GM21723 (cell line): ENCODE measurements at regions not wholly inside any gene's neighbourhood (a gene's known extent, or its start where the extent isn't known, plus 50 kb on each side); places are given as distances from the start of the nearest gene placed in this dataset.
"Not testable (repeated sequence)": the region's sequence is repeated elsewhere in the genome, so short reads cannot be mapped to it uniquely, and the experiment has no call there.

Source experiments
- ATAC-seq: cut with Tn5 transposase; IDR thresholded peaks from one replicate; pipeline ENCODE4 v1.9.1; 2021; ENCODE audit warnings: mild to moderate bottlenecking, moderate library complexity; ENCODE audit not compliant: unreplicated experiment

DNA sequence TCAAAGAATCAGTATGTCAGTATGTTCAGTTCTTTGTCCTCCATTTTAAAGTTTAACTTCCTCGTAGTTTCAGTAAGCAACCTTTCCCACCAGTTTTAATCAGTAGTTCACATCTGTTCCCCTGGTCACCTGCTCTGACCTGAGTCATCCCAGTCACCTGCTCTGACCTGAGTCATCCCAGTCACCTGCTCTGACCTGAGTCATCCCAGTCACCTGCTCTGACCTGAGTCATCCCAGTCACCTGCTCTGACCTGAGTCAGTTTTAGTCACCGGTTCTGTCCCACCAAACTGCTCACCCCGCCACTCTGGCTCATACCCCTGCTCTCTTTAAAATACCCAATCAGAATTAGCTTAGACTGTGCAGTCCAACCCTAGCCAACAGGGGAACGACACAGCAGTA, 180.1 kb upstream of the CNTN6 start:
- ATAC-seq, result not testable (repeated sequence)

GRCh38 chr3:923161-923910, 169.5 kb upstream of the CNTN6 start:
- no peak for ATAC-seq

DNA sequence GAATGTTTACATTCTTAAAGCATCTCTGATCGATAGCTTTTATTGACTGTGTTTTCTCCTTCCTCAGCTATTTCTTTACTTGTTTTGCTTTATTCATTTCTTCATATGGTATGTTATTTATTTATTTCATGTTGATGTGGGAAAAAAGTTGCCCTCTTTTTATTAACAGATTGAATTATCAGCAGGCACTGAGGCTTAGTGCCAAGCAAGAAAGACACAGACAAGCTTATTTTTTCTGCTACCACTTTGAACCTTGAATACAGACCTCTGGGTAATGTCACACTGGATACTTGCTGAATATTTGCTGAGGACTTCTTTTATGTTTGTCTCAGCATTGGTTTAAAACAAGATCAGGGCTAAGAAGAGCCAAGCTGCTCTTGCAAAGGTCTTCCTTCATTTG, 162.0 kb upstream of the CNTN6 start:
- ATAC-seq, result no peak

- no peak for ATAC-seq
These were observed 159.5 kb upstream of the CNTN6 start for GRCh38 chr3:933326-933725.

- ATAC-seq, result no peak
These were observed 148.0 kb upstream of the CNTN6 start for GRCh38 chr3:944786-945185.

DNA sequence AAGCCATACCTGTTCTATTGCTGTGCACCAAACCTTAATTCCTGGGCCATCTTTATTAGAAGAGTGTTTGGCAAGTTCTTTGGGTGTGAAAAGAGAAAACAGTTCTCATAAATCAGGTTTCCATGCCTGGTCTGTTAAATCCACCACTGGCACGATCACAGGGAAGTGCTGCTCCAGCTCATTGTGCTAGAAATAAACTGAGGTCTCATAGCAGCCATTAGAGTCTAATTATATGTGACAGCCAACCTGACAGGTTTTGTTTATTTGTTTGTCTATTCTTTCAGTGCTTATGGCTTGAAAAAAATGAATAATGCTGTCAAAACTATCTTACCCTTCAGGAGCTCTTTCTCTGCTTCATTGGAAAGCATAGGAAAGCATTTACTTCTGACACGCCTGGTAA, 147.1 kb upstream of the CNTN6 start:
- no peak for ATAC-seq

GRCh38 chr3:952906-953305, 139.9 kb upstream of the CNTN6 start:
- ATAC-seq, result no peak

DNA sequence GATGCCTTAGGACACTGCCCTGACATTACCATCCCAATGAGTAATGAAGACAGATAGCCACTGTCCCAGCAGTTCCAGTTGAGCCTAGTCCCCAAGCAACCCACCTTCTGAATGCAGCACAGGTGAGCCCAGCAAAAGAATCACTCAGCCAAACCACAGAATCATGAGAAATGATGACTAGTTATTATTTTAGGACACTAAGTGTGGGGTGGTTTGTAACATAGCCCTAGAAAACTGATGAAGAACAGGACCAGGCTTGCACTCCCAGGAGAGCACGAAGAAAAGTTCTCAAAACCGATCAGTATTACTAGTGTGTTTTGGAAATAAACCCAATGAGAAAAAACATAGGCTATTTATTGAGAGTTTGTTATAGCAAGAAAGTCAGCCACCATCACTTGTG, 129.6 kb upstream of the CNTN6 start:
- no peak for ATAC-seq

GRCh38 chr3:963755-964154, 129.1 kb upstream of the CNTN6 start:
- no peak for ATAC-seq

DNA sequence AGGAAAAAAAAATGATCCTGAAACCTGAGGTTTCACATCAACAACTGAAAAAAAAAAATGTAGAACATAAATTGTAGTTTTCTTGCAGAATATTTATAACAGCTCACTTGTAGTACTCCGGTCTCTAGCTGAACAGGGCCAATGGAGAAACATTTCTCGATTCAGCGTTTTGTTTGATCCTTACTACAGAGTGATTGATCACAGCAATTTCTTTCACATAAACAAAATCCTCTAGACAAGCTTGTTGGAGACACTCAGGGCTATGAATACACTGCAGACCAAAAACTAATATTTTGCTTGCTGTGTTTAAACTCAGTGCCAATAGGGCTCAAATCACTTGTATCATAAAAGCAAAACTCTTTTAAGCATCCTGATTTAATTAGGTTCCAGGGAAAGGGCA, 127.0 kb upstream of the CNTN6 start:
- ATAC-seq, result no peak

- no peak for ATAC-seq
These were observed 126.5 kb upstream of the CNTN6 start for GRCh38 chr3:966341-966740.

GRCh38 chr3:973340-973739, 119.5 kb upstream of the CNTN6 start:
- no peak for ATAC-seq

GRCh38 chr3:976006-976405, 116.8 kb upstream of the CNTN6 start:
- ATAC-seq, result no peak

GRCh38 chr3:981156-981555, 111.7 kb upstream of the CNTN6 start:
- no peak for ATAC-seq

GRCh38 chr3:988785-989184, 104.0 kb upstream of the CNTN6 start:
- ATAC-seq, result no peak

GRCh38 chr3:992871-993270, 100.0 kb upstream of the CNTN6 start:
- ATAC-seq, result no peak

DNA sequence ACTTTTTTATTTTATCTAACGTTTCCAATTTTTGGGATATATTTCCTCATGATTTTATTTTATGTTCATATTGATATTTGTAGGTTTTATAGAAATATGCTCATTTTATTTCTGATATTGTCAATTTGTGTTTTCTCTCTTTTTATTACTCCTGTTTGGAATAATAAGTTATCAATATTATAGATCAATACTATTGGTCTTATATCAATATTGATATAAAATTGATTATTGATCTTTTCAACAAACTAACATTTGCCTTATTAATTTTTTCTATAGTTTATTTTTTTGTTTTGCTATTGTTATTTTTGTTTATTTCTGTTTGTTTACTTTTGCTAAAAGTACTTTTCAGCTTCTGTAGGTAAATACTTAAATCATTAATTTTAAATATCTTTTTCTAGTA, 90.8 kb upstream of the CNTN6 start:
- ATAC-seq, result no peak

DNA sequence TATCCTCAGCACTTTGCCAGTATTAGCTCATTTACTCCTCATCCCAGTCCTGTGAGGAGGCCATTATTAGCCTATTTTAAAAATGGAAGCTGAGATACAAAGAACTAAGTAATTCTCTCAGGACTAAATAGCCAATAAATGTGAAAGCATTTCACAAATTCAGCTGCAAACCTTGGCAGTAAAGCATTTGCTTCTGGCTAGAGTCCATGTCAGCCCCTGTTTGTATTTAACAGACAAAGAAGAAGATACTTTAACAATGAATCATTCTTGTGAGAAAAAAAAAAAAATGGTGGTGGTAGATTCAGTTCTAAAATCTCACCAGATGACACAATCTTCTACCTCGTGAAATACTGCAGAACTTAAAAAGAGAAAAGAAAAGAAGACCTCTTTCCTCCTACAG, 85.0 kb upstream of the CNTN6 start:
- ATAC-seq, result no peak

DNA sequence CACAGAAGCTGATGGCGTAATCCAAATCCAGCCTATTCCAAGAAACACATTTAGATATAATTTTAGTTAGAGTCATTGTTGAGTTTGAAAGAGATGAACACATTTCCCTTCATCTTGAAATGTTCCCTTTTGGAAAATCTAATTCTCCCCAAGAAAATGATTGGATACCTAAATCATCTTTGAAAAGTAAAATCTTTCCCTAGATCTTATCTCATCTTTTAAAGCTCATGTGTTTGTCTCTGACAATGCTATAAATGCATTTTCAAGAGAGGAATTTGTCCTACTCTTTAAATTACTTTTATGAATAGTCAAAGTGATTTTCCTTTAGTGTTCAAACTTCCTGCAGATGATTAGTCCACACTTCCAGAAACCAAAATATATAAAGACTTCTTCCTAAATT, 82.6 kb upstream of the CNTN6 start:
- ATAC-seq, result no peak

- no peak for ATAC-seq
These were observed 77.0 kb upstream of the CNTN6 start for GRCh38 chr3:1015826-1016225.

DNA sequence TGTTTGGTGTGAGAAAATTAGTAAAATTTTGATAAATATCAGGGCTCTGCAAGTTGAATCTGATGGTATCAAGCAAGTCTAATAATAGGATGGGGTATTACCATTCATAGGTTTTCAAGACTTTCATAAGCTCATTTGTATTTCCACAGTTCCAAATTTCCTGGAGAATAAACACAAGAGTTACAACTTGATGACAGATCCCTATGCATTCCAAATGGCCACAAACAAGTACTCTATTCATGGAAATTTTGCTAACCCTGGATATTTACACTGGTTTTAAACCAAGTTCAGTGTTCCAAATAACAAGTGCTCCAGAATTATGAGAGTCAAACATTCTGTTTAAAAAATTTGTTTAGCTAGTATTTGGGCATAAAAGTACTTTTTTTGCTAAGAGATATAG, 75.0 kb upstream of the CNTN6 start:
- no peak for ATAC-seq

DNA sequence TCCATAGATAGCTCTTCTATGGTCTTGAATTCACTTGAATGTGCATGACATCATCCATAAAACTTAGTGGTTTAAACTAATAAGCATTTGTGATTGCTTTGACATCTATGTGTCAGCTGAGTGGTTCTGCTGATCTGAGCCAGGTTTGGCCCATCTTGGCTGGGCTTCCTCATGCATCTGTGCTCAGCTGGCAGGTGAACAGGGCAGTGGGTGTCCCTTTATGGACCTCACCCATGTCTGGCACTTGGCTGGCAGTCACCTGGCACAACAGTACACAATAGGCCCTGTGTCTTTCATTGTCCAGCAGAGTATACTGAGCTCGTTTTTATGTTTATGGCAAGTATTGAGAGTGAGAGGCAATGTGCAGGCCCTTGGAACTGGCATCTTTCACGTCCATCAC, 73.7 kb upstream of the CNTN6 start:
- no peak for ATAC-seq

- ATAC-seq, result no peak
These were observed 66.4 kb upstream of the CNTN6 start for GRCh38 chr3:1026395-1026794.
